H1 (cell line): ENCODE measurements at regions not wholly inside any gene's neighbourhood (a gene's known extent, or its start where the extent isn't known, plus 50 kb on each side); places are given as distances from the start of the nearest gene placed in this dataset.

Experiments
- CTCF ChIP-seq, 3 experiments: IDR thresholded peaks; 1 replicate in 2 of 3; 2 replicates in 1 of 3; pipeline versions ENCODE4 v1.5.1 to v1.6.1; 2011; ENCODE audit warnings: low read length in 3 of 3, mild to moderate bottlenecking in 3 of 3, inconsistent platforms in 2 of 3, low read depth in 1 of 3, moderate library complexity in 1 of 3; ENCODE audit not compliant: insufficient read depth in 1 of 3; ENCODE audit errors: control extremely low read depth in 1 of 3
- EZH2 ChIP-seq: fragments of 200-600 bp; sonication (generic); IDR thresholded peaks from 2 replicates; pipeline ENCODE4 v1.7.1; 2012; ENCODE audit warnings: low read depth, mild to moderate bottlenecking, moderate library complexity, low read length, inconsistent platforms; ENCODE audit not compliant: severe bottlenecking
- GABPA ChIP-seq: IDR thresholded peaks from 2 replicates; pipeline ENCODE4 v1.6.1; 2011; ENCODE audit warnings: mild to moderate bottlenecking, low read length, moderate library complexity, borderline replicate concordance; ENCODE audit not compliant: insufficient read depth
- POLR2A ChIP-seq, 2 experiments: IDR thresholded peaks; 1 replicate in 1 of 2; 2 replicates in 1 of 2; pipeline ENCODE4 v1.6.1; 2011; ENCODE audit warnings: low read depth in 2 of 2, low read length in 2 of 2, mild to moderate bottlenecking in 2 of 2; ENCODE audit errors: control extremely low read depth in 1 of 2
- RBBP5 ChIP-seq: IDR thresholded peaks from 2 replicates; pipeline ENCODE4 v1.7.1; 2012; ENCODE audit warnings: low read depth, mild to moderate bottlenecking, inconsistent platforms, low read length, moderate library complexity, borderline replicate concordance
- TCF12 ChIP-seq: IDR thresholded peaks from 2 replicates; pipeline ENCODE4 v1.6.1; 2011; ENCODE audit warnings: low read depth, mild to moderate bottlenecking, low read length
- USF2 ChIP-seq: IDR thresholded peaks from 2 replicates; pipeline ENCODE4 v1.6.1; 2011; ENCODE audit warnings: low read length, improper control_type of control experiment

- TF ChIP-seq POLR2A (IDR thresholded peaks at IDR 0.05; ENCODE audit: control extremely low read depth in 1 of 2, low read depth in 2 of 2, low read length in 2 of 2) (no peak), CTCF (IDR thresholded peaks at IDR 0.05; ENCODE audit: control extremely low read depth in 1 of 3, insufficient read depth in 1 of 3, low read depth in 1 of 3, low read length in 3 of 3) (no peak), RBBP5 (no peak), TCF12 (no peak), USF2 (no peak), EZH2 (no peak), GABPA (no peak)
Measured at GRCh38 chr15:22267761-22268160, 187.4 kb downstream of the OR4M2 start.
